ENCODE measurements at regions not wholly inside any gene's neighbourhood (a gene's known extent, or its start where the extent isn't known, plus 50 kb on each side); places are given as distances from the start of the nearest gene placed in this dataset.

DNA sequence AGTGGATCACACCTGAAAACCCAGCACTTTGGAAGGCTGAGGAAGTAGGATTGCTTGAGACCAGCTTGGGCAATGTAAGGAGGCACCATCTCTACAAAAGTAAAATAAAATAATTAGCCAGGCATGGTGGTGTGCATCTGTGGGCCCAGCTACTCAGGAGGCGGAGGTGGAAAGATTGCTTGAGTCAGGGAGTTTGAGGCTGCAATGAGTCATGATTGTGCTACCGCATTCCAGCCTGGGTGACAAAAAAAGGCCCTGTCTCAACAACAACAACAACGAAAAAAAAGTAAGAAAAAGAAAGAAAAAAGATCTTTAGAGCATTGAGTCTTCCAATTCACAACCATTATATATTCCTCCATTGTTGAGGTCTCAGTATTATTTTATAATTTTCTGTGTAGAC is 192.4 kb upstream of the DPH6 start:
- CTCF ChIA-PET: no interaction called here
- intact Hi-C loops (cut with micrococcal nuclease; ENCODE audit: unreplicated experiment): no loop called here
- TF ChIP-seq, protein P1, sequence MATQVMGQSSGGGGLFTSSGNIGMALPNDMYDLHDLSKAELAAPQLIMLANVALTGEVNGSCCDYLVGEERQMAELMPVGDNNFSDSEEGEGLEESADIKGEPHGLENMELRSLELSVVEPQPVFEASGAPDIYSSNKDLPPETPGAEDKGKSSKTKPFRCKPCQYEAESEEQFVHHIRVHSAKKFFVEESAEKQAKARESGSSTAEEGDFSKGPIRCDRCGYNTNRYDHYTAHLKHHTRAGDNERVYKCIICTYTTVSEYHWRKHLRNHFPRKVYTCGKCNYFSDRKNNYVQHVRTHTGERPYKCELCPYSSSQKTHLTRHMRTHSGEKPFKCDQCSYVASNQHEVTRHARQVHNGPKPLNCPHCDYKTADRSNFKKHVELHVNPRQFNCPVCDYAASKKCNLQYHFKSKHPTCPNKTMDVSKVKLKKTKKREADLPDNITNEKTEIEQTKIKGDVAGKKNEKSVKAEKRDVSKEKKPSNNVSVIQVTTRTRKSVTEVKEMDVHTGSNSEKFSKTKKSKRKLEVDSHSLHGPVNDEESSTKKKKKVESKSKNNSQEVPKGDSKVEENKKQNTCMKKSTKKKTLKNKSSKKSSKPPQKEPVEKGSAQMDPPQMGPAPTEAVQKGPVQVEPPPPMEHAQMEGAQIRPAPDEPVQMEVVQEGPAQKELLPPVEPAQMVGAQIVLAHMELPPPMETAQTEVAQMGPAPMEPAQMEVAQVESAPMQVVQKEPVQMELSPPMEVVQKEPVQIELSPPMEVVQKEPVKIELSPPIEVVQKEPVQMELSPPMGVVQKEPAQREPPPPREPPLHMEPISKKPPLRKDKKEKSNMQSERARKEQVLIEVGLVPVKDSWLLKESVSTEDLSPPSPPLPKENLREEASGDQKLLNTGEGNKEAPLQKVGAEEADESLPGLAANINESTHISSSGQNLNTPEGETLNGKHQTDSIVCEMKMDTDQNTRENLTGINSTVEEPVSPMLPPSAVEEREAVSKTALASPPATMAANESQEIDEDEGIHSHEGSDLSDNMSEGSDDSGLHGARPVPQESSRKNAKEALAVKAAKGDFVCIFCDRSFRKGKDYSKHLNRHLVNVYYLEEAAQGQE (IDR thresholded peaks at IDR 0.05; ENCODE audit: insufficient read depth in 1 of 2, low read depth in 2 of 2, low read length in 1 of 2): no peak
- TF ChIP-seq POLR2AphosphoS5 (IDR thresholded peaks at IDR 0.05; ENCODE audit: low read depth, low read length): no peak
- TF ChIP-seq TCF7L2 (IDR thresholded peaks at IDR 0.05; ENCODE audit: low read depth, low read length): no peak
- TF ChIP-seq, protein P2, sequence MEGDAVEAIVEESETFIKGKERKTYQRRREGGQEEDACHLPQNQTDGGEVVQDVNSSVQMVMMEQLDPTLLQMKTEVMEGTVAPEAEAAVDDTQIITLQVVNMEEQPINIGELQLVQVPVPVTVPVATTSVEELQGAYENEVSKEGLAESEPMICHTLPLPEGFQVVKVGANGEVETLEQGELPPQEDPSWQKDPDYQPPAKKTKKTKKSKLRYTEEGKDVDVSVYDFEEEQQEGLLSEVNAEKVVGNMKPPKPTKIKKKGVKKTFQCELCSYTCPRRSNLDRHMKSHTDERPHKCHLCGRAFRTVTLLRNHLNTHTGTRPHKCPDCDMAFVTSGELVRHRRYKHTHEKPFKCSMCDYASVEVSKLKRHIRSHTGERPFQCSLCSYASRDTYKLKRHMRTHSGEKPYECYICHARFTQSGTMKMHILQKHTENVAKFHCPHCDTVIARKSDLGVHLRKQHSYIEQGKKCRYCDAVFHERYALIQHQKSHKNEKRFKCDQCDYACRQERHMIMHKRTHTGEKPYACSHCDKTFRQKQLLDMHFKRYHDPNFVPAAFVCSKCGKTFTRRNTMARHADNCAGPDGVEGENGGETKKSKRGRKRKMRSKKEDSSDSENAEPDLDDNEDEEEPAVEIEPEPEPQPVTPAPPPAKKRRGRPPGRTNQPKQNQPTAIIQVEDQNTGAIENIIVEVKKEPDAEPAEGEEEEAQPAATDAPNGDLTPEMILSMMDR (IDR thresholded peaks at IDR 0.05): no peak
- TF ChIP-seq SIN3A (IDR thresholded peaks at IDR 0.05; ENCODE audit: borderline replicate concordance, insufficient read depth, low read depth, low read length): no peak
- POLR2A ChIA-PET: no interaction called here
- Histone ChIP-seq H3K9me3 (ENCODE audit: control insufficient read depth, insufficient read depth, low read depth, low read length) (no peaks in the 10 kb centered on the region), H3K27me3 (ENCODE audit: control insufficient read depth, insufficient read depth, low read length) (no peaks in the 10 kb centered on the region), H3K4me1 (ENCODE audit: control insufficient read depth, insufficient read depth, low read length) (no peaks in the 10 kb centered on the region), H3K36me3 (ENCODE audit: control insufficient read depth, insufficient read depth, low read length) (no peaks in the 10 kb centered on the region), H3K4me3 (ENCODE audit: low read depth in 2 of 2, low read length in 2 of 2) (no peak overlapping the region), H3K27ac (ENCODE audit: low read length) (no peak overlapping the region)
- in situ Hi-C loops (cut with HindIII; ENCODE audit: low pct_unique_long_range_greater_than_20kb, low sequenced_read_pairs): no loop called here
- DNase-seq (ENCODE audit: low read depth, low spot score) (no peak), ATAC-seq (no peak)
- BruUV-seq (replicated peaks): no TSS peak

DNA sequence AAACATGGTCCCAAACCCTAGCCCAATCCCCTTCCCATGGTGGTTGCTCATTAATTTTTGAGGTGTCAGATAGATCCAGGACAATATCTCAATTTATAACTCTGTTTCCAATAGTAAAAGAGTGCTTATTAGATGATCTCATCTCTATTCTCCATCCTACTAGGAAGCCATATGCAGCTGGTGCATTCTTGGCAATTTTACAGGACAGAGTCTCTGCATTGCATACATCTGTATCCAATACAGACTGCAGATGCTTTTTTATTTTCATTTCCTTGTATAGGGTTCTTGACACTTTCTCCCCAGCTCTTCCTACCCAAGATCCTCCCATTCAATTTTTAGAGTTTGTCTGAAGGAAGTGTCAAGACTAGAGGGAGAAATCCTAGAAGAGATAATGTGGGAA is 194.8 kb upstream of the DPH6 start:
- ATAC-seq (no peak), DNase-seq (ENCODE audit: low read depth, low spot score) (no peak)
- BruUV-seq (replicated peaks): no TSS peak
- TF ChIP-seq TCF7L2 (IDR thresholded peaks at IDR 0.05; ENCODE audit: low read depth, low read length) (no peak), SIN3A (IDR thresholded peaks at IDR 0.05; ENCODE audit: borderline replicate concordance, insufficient read depth, low read depth, low read length) (no peak), POLR2AphosphoS5 (IDR thresholded peaks at IDR 0.05; ENCODE audit: low read depth, low read length) (no peak)
- TF ChIP-seq, protein P2 (IDR thresholded peaks at IDR 0.05): no peak
- TF ChIP-seq, protein P1 (IDR thresholded peaks at IDR 0.05; ENCODE audit: insufficient read depth in 1 of 2, low read depth in 2 of 2, low read length in 1 of 2): no peak
- in situ Hi-C loops (cut with HindIII; ENCODE audit: low pct_unique_long_range_greater_than_20kb, low sequenced_read_pairs): no loop called here
- POLR2A ChIA-PET: no interaction called here
- intact Hi-C loops (cut with micrococcal nuclease; ENCODE audit: unreplicated experiment): loop anchor here (10.0 kb wide), 1 partner anchor 456 kb away; no protein-coding TSS in a partner anchor
- no peaks in the 10 kb centered on the region for H3K36me3 ChIP-seq (ENCODE audit: control insufficient read depth, insufficient read depth, low read length)
- no peaks in the 10 kb centered on the region for H3K27me3 ChIP-seq (ENCODE audit: control insufficient read depth, insufficient read depth, low read length)
- H3K4me1 ChIP-seq (ENCODE audit: control insufficient read depth, insufficient read depth, low read length): no peaks in the 10 kb centered on the region
- no peak overlapping the region for H3K4me3 ChIP-seq (ENCODE audit: low read depth in 2 of 2, low read length in 2 of 2)
- H3K9me3 ChIP-seq (ENCODE audit: control insufficient read depth, insufficient read depth, low read depth, low read length): no peaks in the 10 kb centered on the region
- CTCF ChIA-PET: no interaction called here
- H3K27ac ChIP-seq (ENCODE audit: low read length): no peak overlapping the region

Data from Panc1 (cell line).